GM10266 (cell line): ENCODE measurements at regions not wholly inside any gene's neighbourhood (a gene's known extent, or its start where the extent isn't known, plus 50 kb on each side); places are given as distances from the start of the nearest gene placed in this dataset.

Source experiments
- DNase-seq: peaks from one replicate; pipeline ENCODE4 v3.0.0; 2012; ENCODE audit errors: extremely low spot score
- CTCF ChIP-seq: IDR thresholded peaks from 2 replicates; pipeline ENCODE4 v1.5.1; 2012; ENCODE audit warnings: mild to moderate bottlenecking, low read depth; ENCODE audit not compliant: control insufficient read depth, insufficient read depth; ENCODE audit errors: missing control alignments

DNA sequence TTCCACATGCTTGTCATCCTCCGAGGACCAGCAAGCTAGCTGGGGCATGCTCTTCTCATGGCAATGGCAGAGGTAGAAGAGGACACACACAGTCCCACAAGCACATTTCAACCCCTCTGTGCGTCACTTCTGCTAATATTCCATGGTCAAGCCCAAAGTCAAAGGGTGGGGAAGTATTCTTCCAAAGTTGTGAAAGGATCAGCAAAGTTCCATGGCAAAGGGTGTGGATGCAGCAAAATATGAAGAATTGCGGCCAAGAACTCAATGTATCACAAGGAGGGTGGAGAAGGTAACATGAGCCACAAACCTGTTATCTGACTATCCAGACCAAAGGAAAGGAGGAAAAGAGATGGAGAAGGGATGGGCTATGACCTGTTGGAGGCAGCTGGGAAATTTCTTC, 71.2 kb upstream of the SNRK start:
- DNase-seq = no peak
- TF ChIP-seq CTCF = no peak

DNA sequence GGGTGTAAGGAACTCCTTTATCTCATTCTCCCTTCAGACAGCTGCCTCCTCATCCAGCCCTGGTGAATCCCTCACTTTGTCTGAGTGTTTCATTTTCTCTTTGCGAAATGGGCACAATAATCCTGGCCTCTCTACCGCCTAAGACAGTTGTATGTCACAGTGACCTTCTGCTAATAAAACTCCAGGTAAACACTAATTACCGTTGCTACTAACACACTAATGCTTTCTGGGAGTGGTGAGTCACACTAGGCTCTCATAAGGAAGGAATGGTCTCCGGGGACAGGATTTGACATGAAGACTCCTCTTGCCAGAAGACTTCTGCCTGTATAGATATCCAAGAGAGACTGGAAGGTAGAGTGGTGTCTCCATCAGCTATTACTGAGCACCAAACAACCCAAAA, 71.7 kb upstream of the SNRK start:
- no peak for DNase-seq
- no peak for TF ChIP-seq CTCF

DNA sequence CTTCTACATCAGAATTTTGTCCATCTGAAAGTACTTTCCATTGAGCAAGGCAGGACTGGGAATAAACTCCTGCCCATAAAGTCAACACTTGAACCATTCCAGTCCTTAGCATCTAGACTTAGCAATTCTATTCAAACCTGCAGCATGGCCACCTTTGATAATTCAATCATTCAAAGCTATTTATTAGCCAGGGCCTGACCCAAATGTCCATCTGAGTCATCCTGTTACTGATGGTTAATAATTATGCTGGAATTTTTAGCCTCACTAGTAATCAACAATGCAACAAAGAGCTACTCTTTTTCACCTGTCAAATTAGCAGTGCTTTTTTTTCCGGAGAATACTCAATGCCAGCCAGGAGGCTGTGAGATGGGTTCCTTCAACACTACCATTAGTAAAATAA, 72.7 kb upstream of the SNRK start:
- TF ChIP-seq CTCF = no peak
- no peak for DNase-seq

- TF ChIP-seq CTCF = no peak
- DNase-seq = no peak
Measured at GRCh38 chr3:43212914-43213611, 73.3 kb upstream of the SNRK start.

GRCh38 chr3:43211681-43212080, 74.7 kb upstream of the SNRK start:
- TF ChIP-seq CTCF = no peak

DNA sequence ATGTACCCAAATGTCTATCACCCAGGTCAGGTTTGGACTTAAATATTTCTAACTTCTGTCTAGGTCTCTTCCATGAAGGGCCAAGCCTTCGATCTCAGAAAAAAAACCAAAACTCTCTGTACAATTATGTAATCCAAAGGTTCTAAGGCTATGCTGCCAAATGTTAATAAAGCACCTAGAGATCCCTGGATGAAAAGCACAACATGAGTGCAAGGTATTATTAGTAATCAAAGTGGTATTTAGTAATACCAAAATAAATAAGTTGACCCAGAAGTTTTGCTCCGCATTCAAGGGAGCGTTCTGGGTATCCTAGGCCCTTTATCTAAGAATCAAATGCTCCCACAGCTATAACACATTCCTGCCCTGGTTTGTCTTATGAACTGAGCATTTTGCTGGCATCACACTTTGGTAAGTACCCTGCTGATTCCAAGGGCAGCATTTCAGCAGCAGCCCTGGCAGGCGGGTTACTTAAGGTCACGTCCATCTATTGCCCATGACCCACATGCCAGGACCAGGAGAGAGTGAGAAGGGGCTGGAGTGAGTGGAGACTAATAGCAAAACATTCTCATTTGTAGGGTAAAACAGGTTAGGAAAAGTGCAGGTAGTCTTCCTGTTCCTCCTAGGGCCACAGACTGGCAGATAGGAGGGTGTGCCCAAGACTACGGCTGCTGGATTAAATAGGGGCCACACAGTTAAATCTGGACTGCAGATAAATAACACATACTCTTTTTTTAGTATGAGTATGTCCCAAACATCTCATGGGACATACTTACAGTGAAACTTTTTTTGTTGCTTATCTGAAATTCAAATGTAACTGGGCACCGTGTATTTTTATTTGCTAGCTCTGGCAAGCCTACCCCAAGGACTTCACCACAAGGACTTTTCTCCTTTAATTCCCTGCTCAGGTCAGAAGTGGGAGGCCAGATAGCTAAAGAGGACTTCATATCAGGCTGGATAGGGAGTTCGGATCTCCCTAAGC, 76.0 kb upstream of the SNRK start:
- no peak for DNase-seq
- TF ChIP-seq CTCF = no peak

More at GRCh38 chr3:43211681-43212080, 74.7 kb upstream of the SNRK start:
- no peak for DNase-seq

DNA sequence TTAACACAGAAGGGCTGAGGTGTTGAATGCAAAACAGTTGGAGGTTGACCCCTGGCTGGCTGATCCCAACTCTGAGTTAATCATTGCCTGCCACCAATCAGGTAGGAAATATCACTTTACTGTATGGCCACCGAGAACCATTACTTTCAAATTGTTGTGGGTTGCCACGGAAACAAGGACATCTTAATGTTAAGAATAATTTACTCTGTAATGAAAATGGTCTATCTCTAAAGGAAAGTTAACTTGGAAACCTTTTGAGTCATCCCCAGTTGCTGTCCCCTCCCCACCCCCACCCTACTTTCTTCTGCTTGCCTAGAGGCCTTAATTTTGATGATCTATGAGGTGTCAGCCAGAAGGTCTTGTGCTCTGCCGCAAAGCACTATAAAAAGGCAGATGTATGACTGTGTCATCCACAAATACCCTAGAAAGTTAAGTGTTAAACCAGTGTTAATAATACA, 78.7 kb upstream of the SNRK start:
- no peak for DNase-seq
- TF ChIP-seq CTCF = no peak
